ENCODE measurements at regions not wholly inside any gene's neighbourhood (a gene's known extent, or its start where the extent isn't known, plus 50 kb on each side); places are given as distances from the start of the nearest gene placed in this dataset.

DNA sequence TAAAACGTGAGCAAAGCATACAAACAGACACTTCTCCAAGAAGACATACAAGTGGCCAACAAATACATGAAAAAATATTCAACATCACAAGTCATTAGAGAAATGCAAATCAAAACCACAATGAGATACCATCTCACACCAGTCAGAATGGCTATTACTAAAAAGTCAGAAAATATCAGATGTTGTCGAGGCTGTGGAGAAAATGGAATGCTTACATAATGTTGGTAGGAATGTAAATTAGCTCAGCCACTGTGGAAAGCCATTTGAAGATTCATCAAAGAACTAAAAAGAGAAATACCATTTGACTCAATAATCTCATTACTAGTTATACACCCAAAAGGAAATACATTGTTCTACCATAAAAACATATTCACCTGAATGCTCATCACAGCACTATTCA is 825.7 kb downstream of the SUCLG1 start:
- Histone ChIP-seq H3K27me3 (no peaks in the 10 kb centered on the region), H3K9me3 (no peaks in the 10 kb centered on the region), H3K4me1 (ENCODE audit: insufficient read depth) (no peaks in the 10 kb centered on the region), H3K4me3 (no peak overlapping the region), H3K27ac (no peak overlapping the region), H3K36me3 (no peaks in the 10 kb centered on the region)
- intact Hi-C loops (cut with DNase I) = no loop called here
- WGBS, 3 donors = 39 to 61% (median 45%) methylated on average over 2 of the region's 2 CpGs
- no peak for DNase-seq
- TF ChIP-seq EP300 (IDR thresholded peaks at IDR 0.05) = no peak
- no peak for TF ChIP-seq POLR2A (IDR thresholded peaks at IDR 0.05)
- no peak for TF ChIP-seq CTCF (IDR thresholded peaks at IDR 0.05)

GRCh38 chr2:83630351-83630750 is 828.7 kb downstream of the SUCLG1 start:
- intact Hi-C loops (cut with DNase I) = no loop called here
- 82 to 93% (median 90%) methylated on average over 2 of the region's 2 CpGs for WGBS, 3 donors

DNA sequence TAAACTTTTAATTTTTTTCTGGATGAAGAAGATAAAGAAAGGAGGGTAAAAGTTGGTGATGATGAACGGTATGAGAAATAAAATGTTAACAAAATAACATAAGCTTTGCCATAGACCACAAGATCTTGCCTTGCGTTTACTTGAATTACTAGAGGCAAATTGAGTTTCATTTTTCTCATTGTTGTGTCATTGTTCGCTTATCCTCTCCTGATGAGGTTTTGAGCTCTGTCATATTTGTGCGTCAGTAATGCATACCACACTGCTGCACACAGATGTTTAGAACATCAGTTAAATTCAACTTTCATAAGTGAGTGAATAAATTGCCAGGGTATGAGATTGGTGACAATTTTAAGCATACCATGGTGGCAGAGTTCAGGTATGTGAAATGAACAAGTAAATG is 843.6 kb downstream of the SUCLG1 start:
- Histone ChIP-seq H3K36me3 (no peaks in the 10 kb centered on the region), H3K4me1 (ENCODE audit: insufficient read depth) (no peaks in the 10 kb centered on the region), H3K4me3 (no peak overlapping the region), H3K27ac (no peak overlapping the region), H3K9me3 (no peaks in the 10 kb centered on the region), H3K27me3 (no peaks in the 10 kb centered on the region)
- no peak for TF ChIP-seq POLR2A (IDR thresholded peaks at IDR 0.05)
- TF ChIP-seq EP300 (IDR thresholded peaks at IDR 0.05) = no peak
- TF ChIP-seq CTCF (IDR thresholded peaks at IDR 0.05) = no peak
- DNase-seq = no peak
- intact Hi-C loops (cut with DNase I) = no loop called here
- 84 to 90% (median 85%) methylated on average over 4 of the region's 4 CpGs for WGBS, 3 donors

More at GRCh38 chr2:83630351-83630750, 828.7 kb downstream of the SUCLG1 start:
- Histone ChIP-seq H3K27me3 (no peaks in the 10 kb centered on the region), H3K36me3 (no peaks in the 10 kb centered on the region), H3K4me3 (no peak overlapping the region), H3K9me3 (no peaks in the 10 kb centered on the region), H3K27ac (no peak overlapping the region), H3K4me1 (ENCODE audit: insufficient read depth) (no peaks in the 10 kb centered on the region)
- no peak for TF ChIP-seq CTCF (IDR thresholded peaks at IDR 0.05)
- TF ChIP-seq POLR2A (IDR thresholded peaks at IDR 0.05) = no peak
- TF ChIP-seq EP300 (IDR thresholded peaks at IDR 0.05) = no peak
- no peak for DNase-seq

DNA sequence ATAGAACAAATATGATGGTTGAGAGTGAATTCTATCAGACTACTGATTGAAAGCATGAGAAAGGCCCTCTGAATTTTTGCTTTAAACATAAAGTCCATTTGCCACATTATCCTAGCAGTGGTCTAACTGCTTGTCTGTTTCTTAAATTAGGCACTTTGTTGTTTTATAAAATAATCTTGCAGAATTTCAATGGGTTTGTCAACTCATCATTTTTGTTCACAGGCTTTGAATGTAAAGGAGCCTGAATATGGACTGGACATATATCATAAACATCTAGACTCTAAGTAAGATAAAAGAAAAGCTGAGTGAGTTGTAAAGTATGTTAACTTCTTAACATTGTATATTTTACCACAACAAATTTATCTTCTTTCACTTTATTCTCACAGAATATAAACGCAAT is 845.9 kb downstream of the SUCLG1 start:
- H3K4me3 ChIP-seq = no peak overlapping the region
- WGBS, 3 donors = 76 to 83% (median 80%) methylated on average over 1 of the region's 1 CpG
- no peak for TF ChIP-seq POLR2A (IDR thresholded peaks at IDR 0.05)
- no peak for TF ChIP-seq EP300 (IDR thresholded peaks at IDR 0.05)
- no peak for TF ChIP-seq CTCF (IDR thresholded peaks at IDR 0.05)
- no peaks in the 10 kb centered on the region for H3K4me1 ChIP-seq (ENCODE audit: insufficient read depth)
- no peak for DNase-seq
- H3K36me3 ChIP-seq = no peaks in the 10 kb centered on the region
- H3K27me3 ChIP-seq = no peaks in the 10 kb centered on the region
- intact Hi-C loops (cut with DNase I) = no loop called here
- H3K9me3 ChIP-seq = no peaks in the 10 kb centered on the region
- no peak overlapping the region for H3K27ac ChIP-seq

- DNase-seq = no peak
- no peak overlapping the region for H3K4me3 ChIP-seq
- WGBS, 3 donors = 94 to 97% (median 95%) methylated on average over 6 of the region's 6 CpGs
- H3K36me3 ChIP-seq = no peaks in the 10 kb centered on the region
- intact Hi-C loops (cut with DNase I) = no loop called here
- H3K4me1 ChIP-seq (ENCODE audit: insufficient read depth) = no peaks in the 10 kb centered on the region
- H3K27me3 ChIP-seq = no peaks in the 10 kb centered on the region
- TF ChIP-seq CTCF (IDR thresholded peaks at IDR 0.05) = no peak
- no peak for TF ChIP-seq POLR2A (IDR thresholded peaks at IDR 0.05)
- no peak for TF ChIP-seq EP300 (IDR thresholded peaks at IDR 0.05)
- H3K27ac ChIP-seq = no peak overlapping the region
- H3K9me3 ChIP-seq = no peaks in the 10 kb centered on the region
Measured at GRCh38 chr2:83602753-83603152, 856.3 kb downstream of the SUCLG1 start.

All from ovary (tissue), 7 donors.